KMS-11 (cell line): ENCODE measurements at regions not wholly inside any gene's neighbourhood (a gene's known extent, or its start where the extent isn't known, plus 50 kb on each side); places are given as distances from the start of the nearest gene placed in this dataset.

ENCODE experiments used
- H2AFZ ChIP-seq: fragments of 200-600 bp; sonication (generic); 2 replicates; pipeline ENCODE4 v1.6.1; 2016; ENCODE audit warnings: antibody characterized with exemption, mixed run types, low read depth
- H3K27ac ChIP-seq: fragments of 200-600 bp; sonication (generic); 2 replicates; pipeline ENCODE4 v1.6.1; 2016; ENCODE audit warnings: mild to moderate bottlenecking, mixed run types
- H3K27me3 ChIP-seq: fragments of 200-600 bp; sonication (generic); 2 replicates; pipeline ENCODE4 v1.6.1; 2017; ENCODE audit warnings: mild to moderate bottlenecking, low read depth, mixed run types, moderate library complexity; ENCODE audit not compliant: insufficient read depth
- H3K36me3 ChIP-seq: fragments of 200-600 bp; sonication (generic); 2 replicates; pipeline ENCODE4 v1.6.1; 2017; ENCODE audit warnings: mild to moderate bottlenecking, mixed run types; ENCODE audit not compliant: insufficient read depth
- H3K4me1 ChIP-seq: fragments of 200-600 bp; sonication (generic); 2 replicates; pipeline ENCODE4 v1.6.1; 2016; ENCODE audit warnings: mild to moderate bottlenecking, low read depth, mixed run types; ENCODE audit not compliant: poor library complexity, severe bottlenecking
- H3K4me2 ChIP-seq: fragments of 200-600 bp; sonication (generic); 2 replicates; pipeline ENCODE4 v1.7.0; 2016; ENCODE audit warnings: mild to moderate bottlenecking, mixed run types
- H3K4me3 ChIP-seq: fragments of 200-600 bp; sonication (generic); IDR thresholded peaks from 2 replicates; pipeline ENCODE4 v1.6.1; 2017; ENCODE audit warnings: low read depth, low read length, mixed read lengths; ENCODE audit not compliant: insufficient read depth
- H3K79me2 ChIP-seq: fragments of 200-600 bp; sonication (generic); 2 replicates; pipeline ENCODE4 v1.6.1; 2016; ENCODE audit warnings: low read depth, mixed run types; ENCODE audit not compliant: insufficient read depth
- H3K9ac ChIP-seq: fragments of 200-600 bp; sonication (generic); 2 replicates; pipeline ENCODE4 v1.6.1; 2016; ENCODE audit warnings: mild to moderate bottlenecking, mixed run types
- H4K20me1 ChIP-seq: fragments of 200-600 bp; sonication (generic); 2 replicates; pipeline ENCODE4 v1.6.1; 2016; ENCODE audit warnings: mild to moderate bottlenecking, mixed run types; ENCODE audit not compliant: insufficient read depth
- CTCF ChIP-seq: fragments of 200-600 bp; sonication (generic); conservative IDR thresholded peaks from 2 replicates; pipeline ENCODE4 v1.6.1; 2017; ENCODE audit warnings: low read depth, mild to moderate bottlenecking, antibody characterized with exemption, low read length, moderate library complexity, mixed read lengths

- TF ChIP-seq CTCF, result no peak
- Histone ChIP-seq H3K79me2 (no peaks in the 10 kb centered on the region), H3K4me3 (no peak overlapping the region), H3K9ac (no peak overlapping the region), H3K27me3 (no peaks in the 10 kb centered on the region), H4K20me1 (no peaks in the 10 kb centered on the region), H3K36me3 (no peaks in the 10 kb centered on the region), H3K4me2 (no peak overlapping the region), H3K4me1 (no peaks in the 10 kb centered on the region), H3K27ac (no peak overlapping the region), H2AFZ (no peak overlapping the region)
Measured at GRCh38 chr11:80746300-80746699, 1305.5 kb upstream of the TENM4 start.

- no peak overlapping the region for H3K4me2 ChIP-seq
- no peak for TF ChIP-seq CTCF
- no peak overlapping the region for H3K9ac ChIP-seq
- H3K27ac ChIP-seq, result no peak overlapping the region
- no peak overlapping the region for H3K4me3 ChIP-seq
- H2AFZ ChIP-seq, result no peak overlapping the region
- H4K20me1 ChIP-seq, result no peaks in the 10 kb centered on the region
- H3K36me3 ChIP-seq, result no peaks in the 10 kb centered on the region
- H3K27me3 ChIP-seq, result no peaks in the 10 kb centered on the region
- H3K79me2 ChIP-seq, result no peaks in the 10 kb centered on the region
- H3K4me1 ChIP-seq, result no peaks in the 10 kb centered on the region
Measured at GRCh38 chr11:80745416-80745815, 1304.6 kb upstream of the TENM4 start.

- Histone ChIP-seq H4K20me1 (no peaks in the 10 kb centered on the region), H3K27me3 (no peaks in the 10 kb centered on the region), H3K79me2 (no peaks in the 10 kb centered on the region), H3K36me3 (no peaks in the 10 kb centered on the region), H3K9ac (no peak overlapping the region), H2AFZ (no peak overlapping the region), H3K27ac (no peak overlapping the region), H3K4me2 (no peak overlapping the region), H3K4me3 (no peak overlapping the region), H3K4me1 (no peaks in the 10 kb centered on the region)
- TF ChIP-seq CTCF, result no peak
Measured at GRCh38 chr11:80733790-80734189, 1293.0 kb upstream of the TENM4 start.

GRCh38 chr11:80733361-80733760 is 1292.5 kb upstream of the TENM4 start:
- H3K27me3 ChIP-seq, result no peaks in the 10 kb centered on the region
- no peak overlapping the region for H3K4me2 ChIP-seq
- H3K27ac ChIP-seq, result no peak overlapping the region
- no peaks in the 10 kb centered on the region for H3K79me2 ChIP-seq
- H3K4me3 ChIP-seq, result no peak overlapping the region
- H3K4me1 ChIP-seq, result no peaks in the 10 kb centered on the region
- no peak for TF ChIP-seq CTCF
- H3K9ac ChIP-seq, result no peak overlapping the region
- H3K36me3 ChIP-seq, result no peaks in the 10 kb centered on the region
- no peak overlapping the region for H2AFZ ChIP-seq
- H4K20me1 ChIP-seq, result no peaks in the 10 kb centered on the region
